HG03342 (cell line): ENCODE measurements at regions not wholly inside any gene's neighbourhood (a gene's known extent, or its start where the extent isn't known, plus 50 kb on each side); places are given as distances from the start of the nearest gene placed in this dataset.

Experiments used
- ATAC-seq: cut with Tn5 transposase; IDR thresholded peaks from one replicate; pipeline ENCODE4 v1.9.1; 2021; ENCODE audit warnings: mild to moderate bottlenecking, moderate library complexity; ENCODE audit not compliant: unreplicated experiment

DNA sequence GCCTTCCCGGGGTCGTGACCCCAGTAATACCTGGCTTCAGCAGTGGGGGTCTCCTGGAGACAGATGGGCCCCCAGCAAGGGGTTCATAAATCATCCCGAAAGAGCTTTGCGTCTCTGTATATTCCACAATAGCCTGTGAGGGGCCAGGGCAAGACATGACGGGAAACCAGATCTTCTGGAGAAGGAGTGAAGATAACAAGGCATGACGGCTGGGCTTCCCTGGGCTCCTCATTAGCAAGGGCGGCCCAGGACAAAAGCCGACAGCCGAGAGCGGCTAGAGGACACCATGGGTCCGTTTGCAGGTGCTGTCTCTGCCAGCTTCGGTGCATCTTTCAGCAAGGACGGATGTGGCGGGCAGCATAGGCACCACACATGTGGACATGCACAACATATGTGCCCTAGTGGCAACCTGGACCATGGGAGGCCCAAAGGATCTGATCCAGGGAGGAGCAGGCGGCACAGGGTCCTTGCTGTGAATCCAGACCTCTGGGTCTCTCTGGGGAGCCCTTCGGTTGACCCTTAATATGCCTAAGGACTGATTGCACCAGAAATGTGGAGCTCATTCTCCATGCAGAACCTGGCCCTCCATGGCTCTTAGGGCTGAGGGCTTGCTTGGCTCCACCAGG, 136.9 kb upstream of the FOXF1 start:
- ATAC-seq = no peak

DNA sequence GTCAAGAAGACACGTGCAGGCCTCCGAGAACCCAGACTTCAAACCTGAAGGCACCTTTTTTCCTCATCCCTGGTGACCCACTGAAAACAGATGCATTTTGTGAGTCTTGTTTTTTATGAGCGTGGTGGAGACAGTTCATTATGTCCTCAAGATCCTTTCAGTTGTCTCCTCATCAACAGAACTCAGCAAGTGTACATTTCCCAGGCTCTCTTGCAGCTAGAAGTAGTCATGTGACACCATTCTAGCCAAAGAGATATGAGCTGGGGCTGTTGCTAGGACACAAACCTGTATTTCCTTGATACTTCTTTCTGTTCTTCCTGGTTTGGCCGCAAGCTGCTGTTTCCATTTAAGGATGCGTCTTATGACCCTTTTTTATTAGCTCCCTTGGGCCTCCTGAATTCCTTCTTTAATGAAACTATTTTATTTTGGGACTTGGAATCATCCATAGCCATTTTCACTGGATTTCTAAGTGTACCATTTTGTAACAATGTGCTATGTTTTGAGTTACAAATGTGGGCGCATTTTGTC, 135.7 kb upstream of the FOXF1 start:
- ATAC-seq = no peak

DNA sequence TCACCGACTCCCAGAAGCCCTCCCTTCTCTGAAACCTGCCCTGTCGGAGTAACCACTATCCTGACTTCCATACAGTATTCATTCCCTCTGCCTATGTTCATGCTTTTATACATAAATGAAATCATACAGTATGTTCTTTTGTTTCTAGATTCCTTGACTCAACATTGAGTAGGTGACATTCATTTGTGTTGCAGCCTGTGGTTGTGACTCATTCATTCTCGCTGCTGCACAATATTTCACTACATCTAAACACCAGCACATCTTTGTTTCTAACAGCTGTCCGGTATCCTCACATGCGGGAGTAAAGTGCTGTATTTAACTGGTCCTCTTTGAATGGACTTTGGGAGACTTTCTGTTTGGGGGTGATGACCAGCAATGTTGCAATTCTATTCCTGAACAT, 135.0 kb upstream of the FOXF1 start:
- no peak for ATAC-seq

DNA sequence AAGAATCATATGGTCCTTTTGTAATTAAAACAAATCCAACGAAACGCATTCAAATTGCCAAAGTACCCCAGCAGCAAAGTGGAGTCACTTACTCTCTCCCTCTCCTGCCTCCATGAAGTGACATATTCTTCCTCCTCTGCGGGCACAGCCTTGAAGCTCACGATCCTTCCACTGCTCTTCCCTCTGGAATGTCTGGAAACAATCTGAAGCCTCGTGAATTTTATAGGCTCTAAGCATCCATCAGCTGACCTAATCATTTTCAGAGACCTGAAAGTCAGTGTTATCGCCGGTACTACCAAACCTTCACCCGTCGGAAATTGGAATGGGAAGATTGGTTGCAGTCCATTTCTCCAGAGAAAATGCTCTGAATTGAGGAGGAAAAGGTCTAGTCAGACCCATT, 134.5 kb upstream of the FOXF1 start:
- no peak for ATAC-seq

DNA sequence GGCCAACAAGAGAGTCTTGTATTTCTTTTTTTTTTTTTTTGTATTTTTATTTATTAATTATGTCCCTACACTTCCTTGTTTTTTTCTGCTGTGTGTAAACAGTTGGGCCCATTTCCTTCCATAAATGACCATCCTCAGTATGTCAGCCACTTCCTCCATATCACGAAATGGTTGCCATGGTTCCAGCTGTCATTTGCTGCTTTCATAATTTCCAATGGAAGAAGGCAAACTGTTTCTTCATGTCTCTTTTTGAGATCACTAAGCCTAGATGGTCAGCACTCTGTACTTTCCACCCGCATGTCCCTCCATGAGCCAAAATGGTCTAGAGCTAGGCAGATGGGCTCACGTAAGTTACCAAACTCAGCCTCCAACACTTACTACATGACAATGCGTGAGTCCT, 133.5 kb upstream of the FOXF1 start:
- ATAC-seq = no peak

DNA sequence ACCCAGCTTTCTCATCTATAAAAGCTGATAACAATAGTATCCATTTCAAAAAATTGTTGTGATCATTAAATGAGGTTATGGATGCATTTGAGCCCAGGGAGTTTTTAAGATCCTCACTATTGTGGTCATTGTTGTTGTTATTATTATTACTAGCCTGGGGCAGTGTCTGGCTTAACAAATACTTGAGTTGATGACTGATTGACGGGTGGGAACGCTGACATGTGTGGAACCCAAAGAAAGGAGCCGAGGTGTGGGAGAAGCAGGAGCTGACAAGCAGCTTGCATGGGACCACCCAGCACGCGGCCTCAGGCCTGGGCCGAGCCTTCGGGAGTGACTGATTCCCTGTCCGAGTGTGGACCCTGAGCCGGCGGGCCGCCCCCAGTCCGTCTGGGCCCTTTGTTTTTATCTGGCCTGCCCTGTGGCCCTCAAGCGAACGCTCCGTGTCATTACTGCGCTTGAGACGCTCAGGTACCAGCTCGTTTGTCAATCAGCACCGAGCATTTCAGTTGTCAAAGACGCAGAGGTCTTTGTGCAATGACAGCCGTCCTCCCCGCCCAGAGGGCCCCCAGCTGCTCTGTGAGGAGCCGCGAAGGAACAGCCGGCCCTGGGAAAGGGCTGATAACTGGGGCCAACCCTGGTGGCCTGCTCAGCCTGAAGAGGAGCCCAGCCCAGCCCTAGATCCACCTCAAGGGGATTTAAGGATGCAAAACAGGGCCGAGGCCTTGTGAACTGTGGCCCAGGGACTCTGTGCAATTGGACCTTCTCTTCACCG, 132.9 kb upstream of the FOXF1 start:
- ATAC-seq = no peak

DNA sequence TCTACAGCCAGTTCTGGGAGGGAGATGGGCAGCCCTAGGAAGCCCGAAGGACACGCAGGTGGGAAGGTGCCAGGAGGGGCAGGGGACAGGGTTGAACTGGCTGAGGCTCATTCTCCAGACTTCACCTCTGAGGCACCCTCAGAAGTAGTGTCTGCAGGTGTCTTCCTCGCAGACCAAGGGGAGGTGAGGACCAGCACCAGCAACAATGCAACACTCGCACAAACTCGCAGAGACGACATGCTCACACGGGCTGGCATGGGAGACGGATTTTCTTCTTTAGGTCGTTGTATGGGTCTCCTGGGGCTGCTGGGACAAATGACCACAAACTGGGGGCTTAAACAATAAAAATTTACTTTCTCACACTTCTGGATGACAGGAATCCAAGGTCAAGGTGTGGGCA, 132.2 kb upstream of the FOXF1 start:
- ATAC-seq = no peak

DNA sequence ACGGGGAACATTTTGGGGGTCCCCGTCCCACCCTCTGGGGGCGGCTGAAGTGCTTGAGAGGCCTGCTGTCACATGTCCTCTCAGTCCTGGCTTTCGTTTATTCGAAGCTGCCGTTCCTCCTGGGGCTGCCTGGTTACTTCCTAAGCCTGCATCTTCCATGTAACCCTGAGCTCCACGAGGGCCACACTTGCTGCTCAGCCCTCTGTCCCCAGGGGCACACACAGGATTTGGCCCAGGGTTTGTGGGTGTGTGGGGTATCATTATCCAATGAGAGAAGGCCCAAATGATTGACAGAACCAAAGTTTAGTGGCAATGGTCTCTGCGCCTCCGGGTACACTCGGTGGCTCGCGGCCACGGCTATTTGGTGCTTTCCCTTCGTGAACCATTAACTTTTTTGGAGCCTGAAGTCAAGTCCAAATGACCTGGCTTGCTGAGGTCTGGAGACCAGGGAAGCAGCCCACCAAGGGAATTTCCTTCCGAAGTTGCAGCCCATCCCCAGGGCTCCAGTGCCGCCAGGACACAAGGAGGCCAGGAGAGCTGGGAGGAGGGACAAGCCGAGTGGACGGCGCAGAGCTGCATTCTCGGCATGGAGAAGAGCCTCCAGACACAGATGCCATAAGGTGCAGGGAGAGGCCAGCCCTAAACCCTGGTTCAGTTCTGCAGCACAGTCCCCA, 131.4 kb upstream of the FOXF1 start:
- no peak for ATAC-seq

DNA sequence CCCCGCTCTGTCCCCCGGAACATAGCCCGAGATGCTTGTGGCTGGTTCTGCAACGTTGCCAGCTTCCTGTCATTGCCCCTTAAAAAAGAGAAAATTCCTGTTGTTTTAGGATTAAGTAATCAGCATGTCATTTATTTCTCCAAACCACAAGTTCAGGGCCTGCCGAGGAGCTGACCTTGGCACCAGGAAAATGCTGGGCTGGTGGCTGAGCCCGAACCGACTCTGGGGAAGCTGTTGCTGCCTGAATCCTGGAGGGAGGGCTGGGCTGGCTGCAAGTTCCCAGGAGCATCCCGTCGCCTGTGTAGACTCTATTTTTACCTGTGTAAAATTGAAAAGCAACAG, 130.9 kb upstream of the FOXF1 start:
- ATAC-seq = no peak

DNA sequence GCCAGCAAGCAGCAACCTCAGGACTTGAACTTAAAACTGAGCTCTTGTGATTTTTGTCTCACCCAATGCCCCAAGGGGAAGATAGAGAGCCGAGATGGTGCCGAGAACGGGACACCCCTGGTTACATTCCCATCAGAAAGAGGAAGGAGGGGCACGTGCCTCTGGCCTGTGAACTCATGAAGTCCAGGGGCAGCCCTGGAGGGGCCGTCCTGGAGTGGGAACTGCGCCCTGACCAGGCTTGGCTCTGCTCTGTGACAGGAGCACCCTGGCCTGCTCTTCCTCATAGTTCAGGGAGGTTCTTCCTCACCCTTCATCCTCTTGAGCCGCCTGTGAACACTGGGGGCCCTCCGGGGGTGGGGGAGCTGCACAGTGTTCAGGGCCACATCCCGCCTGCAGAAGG, 130.3 kb upstream of the FOXF1 start:
- no peak for ATAC-seq

DNA sequence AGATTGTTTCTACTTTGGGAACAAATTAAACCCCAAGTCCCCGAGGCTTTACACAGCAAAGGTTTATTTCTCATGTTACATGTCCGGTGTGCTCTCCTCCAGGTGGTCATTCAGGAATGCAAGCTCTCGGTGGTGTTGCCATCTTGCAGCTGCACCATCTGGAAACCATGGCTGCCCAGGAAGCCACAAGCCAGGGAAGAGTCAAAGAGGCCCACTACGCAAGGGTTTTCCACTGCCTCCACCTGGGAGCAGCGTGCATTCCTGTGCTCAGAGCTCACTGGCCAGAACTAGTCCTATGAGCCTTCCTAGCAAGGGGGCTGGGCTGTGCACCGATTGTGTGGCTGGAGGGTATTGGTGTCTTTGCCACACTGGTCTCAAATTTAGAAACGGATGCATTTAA, 128.8 kb upstream of the FOXF1 start:
- no peak for ATAC-seq

DNA sequence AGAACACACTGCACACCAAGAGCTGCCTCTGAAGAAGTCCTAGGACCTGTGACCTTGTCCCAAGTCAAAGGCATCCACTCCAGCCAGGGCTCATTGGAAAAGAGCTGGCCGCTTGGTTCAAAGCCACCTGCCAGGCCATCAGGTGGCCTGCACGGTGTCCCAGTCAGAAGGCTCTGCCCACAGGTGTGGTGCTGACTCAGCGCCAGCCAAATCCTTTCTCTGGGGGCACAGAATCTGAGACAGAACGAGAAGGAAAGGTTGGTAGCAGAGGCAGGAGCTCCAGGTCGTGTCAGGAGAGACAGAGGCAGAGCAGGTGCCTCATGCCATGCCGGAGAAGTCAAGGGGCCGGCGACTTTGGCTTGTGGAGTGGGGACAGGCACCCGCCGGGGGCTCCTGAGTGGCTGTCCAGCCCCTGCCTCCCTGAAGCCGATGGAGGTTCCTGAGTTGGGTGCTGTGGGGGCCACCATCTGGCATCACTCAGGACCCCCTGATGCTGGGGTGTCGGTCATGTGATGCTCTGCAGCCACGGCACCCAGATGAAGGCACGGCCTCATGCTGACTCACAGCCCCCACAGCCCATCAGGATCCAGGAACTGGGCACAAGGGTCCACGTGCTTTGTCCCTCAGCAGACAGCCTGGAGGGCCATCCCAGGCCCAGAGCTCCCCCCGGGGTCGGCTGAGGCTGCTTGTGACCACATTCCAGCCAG, 128.1 kb upstream of the FOXF1 start:
- ATAC-seq = no peak

DNA sequence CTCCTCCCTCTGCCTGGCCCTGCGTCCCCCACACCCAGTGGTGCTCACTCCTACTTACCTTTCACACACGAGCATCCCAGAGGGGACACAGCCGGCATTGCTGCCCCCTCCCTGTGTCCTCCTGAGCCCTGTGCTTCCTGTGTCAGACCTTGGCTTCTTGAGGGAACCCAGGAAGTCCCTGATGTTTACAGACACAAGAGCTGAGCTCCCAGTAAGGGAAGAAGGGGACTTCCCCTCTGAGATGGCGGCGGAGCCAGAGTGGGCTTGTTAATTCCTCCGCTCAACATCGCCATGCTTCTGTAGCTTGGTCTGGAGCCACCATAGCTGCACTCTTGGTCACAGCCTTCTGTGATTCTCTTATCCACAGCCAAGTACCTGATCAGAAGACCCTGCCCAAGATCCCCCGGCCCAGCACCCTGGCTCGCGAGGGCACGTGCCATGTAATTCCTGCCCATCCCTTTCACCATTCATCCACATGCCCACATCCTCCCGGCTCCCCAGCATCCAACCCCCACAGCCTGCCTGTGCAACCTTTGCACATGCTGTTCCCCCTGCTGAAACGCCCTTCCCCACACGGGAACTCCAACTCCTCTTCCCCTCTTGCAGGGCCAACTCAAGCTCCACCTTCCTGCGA, 127.4 kb upstream of the FOXF1 start:
- ATAC-seq = no peak

DNA sequence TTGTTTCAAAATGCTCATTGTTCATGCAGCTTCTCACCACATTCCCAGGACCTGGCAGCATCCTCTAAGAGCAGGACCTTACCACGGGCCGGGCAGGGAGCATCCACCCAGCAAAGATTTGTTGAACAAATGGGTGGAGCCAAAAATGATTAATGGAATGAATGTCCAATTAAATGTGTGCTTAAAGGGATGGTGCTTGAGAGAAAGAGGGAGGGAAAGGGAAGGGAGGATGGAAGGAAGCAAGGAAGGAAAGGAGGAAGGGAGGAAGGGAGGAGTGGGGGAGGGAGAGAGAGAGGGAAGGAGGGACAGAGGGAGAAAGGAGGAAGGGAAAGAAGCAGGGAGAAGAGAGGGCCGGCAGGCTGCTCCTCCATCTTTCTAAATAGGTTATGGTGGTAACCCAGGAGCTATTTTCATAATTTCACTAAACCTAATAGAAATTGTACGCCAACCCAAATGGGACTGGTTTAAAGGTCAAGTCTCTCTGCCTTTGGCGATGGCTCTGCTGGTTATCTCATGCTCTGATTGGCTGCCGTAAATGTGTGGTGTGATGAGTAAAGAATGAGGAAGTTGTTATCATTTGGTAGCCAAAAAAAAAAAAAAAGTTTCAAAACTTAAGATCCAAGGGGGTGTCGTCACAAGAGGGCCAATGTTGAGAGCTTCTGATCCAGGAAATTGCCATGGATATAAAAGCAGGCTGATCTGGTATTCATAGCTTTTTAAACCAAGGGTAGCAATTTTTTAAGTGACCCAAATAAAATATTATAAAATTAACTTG, 126.7 kb upstream of the FOXF1 start:
- no peak for ATAC-seq

DNA sequence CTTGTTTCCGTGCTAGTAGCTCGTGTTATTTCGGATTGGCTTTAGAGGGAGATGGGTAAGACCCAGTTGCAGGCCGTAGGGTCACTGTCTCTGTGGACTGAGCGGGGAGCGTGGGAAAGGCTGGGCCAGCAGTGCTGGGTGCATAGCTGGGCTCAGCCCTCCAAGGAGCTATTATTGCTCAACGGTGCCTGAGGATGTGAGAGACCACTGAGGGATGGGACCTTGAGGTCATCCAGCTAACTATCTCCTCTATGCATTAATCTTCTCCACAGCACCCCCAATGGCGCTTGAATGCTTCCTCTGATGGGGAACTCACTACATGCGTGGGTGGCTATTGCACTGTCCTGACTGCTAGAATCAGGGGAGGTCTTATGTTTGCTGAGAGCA, 126.1 kb upstream of the FOXF1 start:
- ATAC-seq = no peak

DNA sequence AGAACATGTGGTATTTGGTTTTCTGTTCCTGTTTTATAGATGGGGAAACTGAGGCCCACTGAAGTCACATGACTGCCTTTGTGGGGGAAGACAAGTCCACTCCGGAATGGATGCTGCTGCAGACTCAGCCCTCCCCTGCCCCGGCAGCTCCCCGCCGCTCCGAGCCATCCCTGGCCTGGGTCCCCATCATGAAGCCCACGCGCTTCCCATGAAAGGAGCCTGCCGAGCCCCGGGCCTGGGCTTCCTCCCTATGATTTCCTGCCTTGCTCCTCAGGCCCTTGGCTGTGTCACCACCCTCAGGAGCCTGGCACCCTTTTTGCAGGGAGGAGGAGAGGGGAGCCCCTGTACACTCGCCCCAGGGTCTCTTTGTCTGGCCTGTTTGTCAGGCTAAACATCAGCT, 125.3 kb upstream of the FOXF1 start:
- ATAC-seq = no peak

DNA sequence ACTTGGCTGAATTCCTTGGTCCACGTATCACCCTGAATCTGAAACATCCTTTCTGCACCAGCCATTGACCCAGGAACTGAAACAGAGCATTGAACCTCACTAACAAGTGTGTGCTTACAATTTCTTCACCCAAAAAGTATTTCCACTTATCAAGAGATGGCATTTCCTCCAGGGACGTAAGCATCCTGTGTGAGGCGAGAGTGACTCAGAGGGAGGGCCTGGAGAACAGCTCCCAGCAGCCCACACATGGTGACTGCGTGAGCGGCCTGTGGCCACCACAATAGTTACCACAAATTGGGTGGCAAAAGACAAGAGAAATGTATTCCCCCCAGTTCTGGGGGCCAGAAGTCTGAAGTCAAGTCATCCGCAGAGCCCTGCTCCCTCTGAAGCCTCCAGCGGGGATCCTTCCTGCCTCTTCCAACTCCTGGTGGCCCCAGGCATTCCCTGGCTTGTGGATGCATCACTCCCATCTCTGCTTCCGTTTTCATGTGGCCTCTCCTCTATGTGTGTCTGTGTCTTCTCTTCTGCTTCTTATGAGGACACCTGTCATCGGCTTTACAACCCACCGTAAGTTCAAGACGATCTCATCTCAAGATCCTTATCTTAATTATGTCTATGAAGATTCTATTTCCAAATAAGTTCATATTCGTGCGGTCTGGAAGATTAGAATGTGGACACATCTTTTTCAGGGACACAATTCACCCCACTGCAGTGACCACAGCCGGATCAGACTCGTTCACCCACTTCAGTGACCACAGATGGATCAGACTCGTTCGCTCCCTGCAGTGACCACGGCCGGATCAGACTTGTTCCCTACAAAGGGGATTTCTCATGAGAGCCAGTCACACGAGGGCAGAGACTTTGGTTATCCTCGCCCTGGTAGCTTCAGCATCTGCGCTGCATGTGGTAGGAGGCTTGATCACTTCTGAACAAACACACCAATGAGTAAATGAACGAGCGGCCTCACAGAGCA, 122.6 kb upstream of the FOXF1 start:
- ATAC-seq = no peak

DNA sequence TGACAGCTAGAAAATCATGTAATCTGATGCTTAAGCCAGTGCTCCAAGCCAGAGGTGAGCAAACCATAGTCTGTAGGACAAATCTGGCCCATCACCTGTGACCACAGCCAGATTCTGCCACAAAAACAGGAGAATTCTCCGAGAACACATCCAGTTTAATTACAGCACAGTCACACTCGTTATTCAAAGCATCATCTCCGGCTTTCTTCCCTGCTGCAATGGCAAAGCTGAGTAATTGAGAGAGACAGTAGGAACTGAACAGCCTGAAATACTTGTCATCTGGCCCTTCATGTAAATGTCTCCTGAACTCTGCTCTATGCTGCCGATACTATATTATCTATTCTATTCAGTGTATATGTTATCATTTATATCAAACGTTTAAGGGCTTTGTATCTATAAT, 121.4 kb upstream of the FOXF1 start:
- ATAC-seq = no peak
